Keratinocyte (primary cell): ENCODE measurements at regions not wholly inside any gene's neighbourhood (a gene's known extent, or its start where the extent isn't known, plus 50 kb on each side); places are given as distances from the start of the nearest gene placed in this dataset.
"Not testable (repeated sequence)": the region's sequence is repeated elsewhere in the genome, so short reads cannot be mapped to it uniquely, and the experiment has no call there.

Experiments used
- DNase-seq: peaks from one replicate; pipeline ENCODE4 v3.0.0-alpha.2; 2011; ENCODE audit warnings: low read depth, missing footprints, low spot score
- FAIRE-seq: peaks from 2 replicates; lab custom pipeline; 2011; peaks lifted over from hg19 to GRCh38; lab: Jason Lieb, UNC
- H2AFZ ChIP-seq: 2 replicates; pipeline ENCODE4 v1.6.0; 2012; ENCODE audit warnings: low read length, control low read depth, inconsistent platforms; ENCODE audit not compliant: control insufficient read depth
- H3K27ac ChIP-seq: 2 replicates; pipeline ENCODE4 v1.5.1; 2011; ENCODE audit warnings: low read length; ENCODE audit not compliant: control insufficient read depth, insufficient read depth
- H3K27me3 ChIP-seq: 3 replicates; pipeline ENCODE4 v1.6.0; 2011; ENCODE audit warnings: low read length; ENCODE audit not compliant: control insufficient read depth, insufficient read depth; ENCODE audit errors: extremely low read depth
- H3K36me3 ChIP-seq, 2 experiments: 2 replicates in 1 of 2; 3 replicates in 1 of 2; pipeline ENCODE4 v1.5.1; 2011; ENCODE audit warnings: low read length in 2 of 2, mild to moderate bottlenecking in 1 of 2; ENCODE audit not compliant: control insufficient read depth in 2 of 2, insufficient read depth in 2 of 2; ENCODE audit errors: extremely low read depth in 1 of 2
- H3K4me1 ChIP-seq: 3 replicates; pipeline ENCODE4 v1.5.1; 2011; ENCODE audit warnings: low read length; ENCODE audit not compliant: control insufficient read depth, insufficient read depth; ENCODE audit errors: extremely low read depth
- H3K4me2 ChIP-seq: 3 replicates; pipeline ENCODE4 v1.6.0; 2011; ENCODE audit warnings: low read depth, low read length; ENCODE audit not compliant: control insufficient read depth, insufficient read depth; ENCODE audit errors: extremely low read depth
- H3K4me3 ChIP-seq, 3 experiments: fragments of 200-600 bp in 1 of 3; sonication (generic) in 1 of 3; 2 replicates in 2 of 3; 3 replicates in 1 of 3; pipeline ENCODE4 v1.5.1; 2011 to 2016; ENCODE audit warnings: low read length in 3 of 3, mild to moderate bottlenecking in 3 of 3, control low read depth in 2 of 3, inconsistent platforms in 1 of 3, low read depth in 1 of 3, mixed read lengths in 1 of 3, mixed run types in 1 of 3, moderate library complexity in 1 of 3; ENCODE audit not compliant: control insufficient read depth in 2 of 3, insufficient read depth in 2 of 3; ENCODE audit errors: extremely low read depth in 1 of 3
- H3K79me2 ChIP-seq: 2 replicates; pipeline ENCODE4 v1.6.0; 2012; ENCODE audit warnings: low read length; ENCODE audit not compliant: control insufficient read depth, insufficient read depth
- H3K9ac ChIP-seq: 3 replicates; pipeline ENCODE4 v1.6.0; 2011; ENCODE audit warnings: low read length; ENCODE audit not compliant: control insufficient read depth, insufficient read depth; ENCODE audit errors: extremely low read depth
- H3K9me1 ChIP-seq: 3 replicates; pipeline ENCODE4 v1.6.0; 2011; ENCODE audit warnings: low read length; ENCODE audit not compliant: control insufficient read depth, insufficient read depth; ENCODE audit errors: extremely low read depth
- H3K9me3 ChIP-seq: 2 replicates; pipeline ENCODE4 v1.5.1; 2012; ENCODE audit warnings: low read depth, low read length; ENCODE audit not compliant: control insufficient read depth
- H4K20me1 ChIP-seq: 3 replicates; pipeline ENCODE4 v1.6.0; 2011; ENCODE audit warnings: low read length; ENCODE audit not compliant: control insufficient read depth, insufficient read depth; ENCODE audit errors: extremely low read depth
- CTCF ChIP-seq, 3 experiments: IDR thresholded peaks in 1 of 3; conservative IDR thresholded peaks in 1 of 3; optimal IDR thresholded peaks in 1 of 3; 2 replicates in 2 of 3; 3 replicates in 1 of 3; pipeline versions ENCODE3 to v1.5.1; 2011; ENCODE audit warnings: low read length in 3 of 3, mild to moderate bottlenecking in 3 of 3, moderate library complexity in 2 of 3, control low read depth in 1 of 3, inconsistent platforms in 1 of 3; ENCODE audit not compliant: insufficient read depth in 2 of 3; ENCODE audit errors: extremely low read depth in 1 of 3
- EZH2 ChIP-seq: IDR thresholded peaks from one replicate; pipeline ENCODE4 v1.6.1; 2012; ENCODE audit warnings: inconsistent platforms, mild to moderate bottlenecking, low read length, moderate library complexity
- dilution Hi-C: fragments of 300-500 bp; cut with MboI; formaldehyde crosslinking; loops from one replicate; pipeline ENCODE4 v1.7.0; 2020; ENCODE audit warnings: low sequenced_read_pairs; ENCODE audit not compliant: extremely low pct_ligation_motif_present

GRCh38 chr1:5768014-5768413 lies 224.2 kb downstream of the NPHP4 start:
- Histone ChIP-seq H3K4me1 (no peaks in the 10 kb centered on the region), H3K4me2 (no peak overlapping the region), H3K4me3 (no peak overlapping the region), H4K20me1 (no peaks in the 10 kb centered on the region), H3K36me3 (no peaks in the 10 kb centered on the region), H3K9ac (no peak overlapping the region), H3K27ac (no peak overlapping the region), H3K9me3 (peaks cover 2% of the 10 kb centered on the region), H3K27me3 (peaks cover 20% of the 10 kb centered on the region), H3K9me1 (no peaks in the 10 kb centered on the region), H2AFZ (no peak overlapping the region), H3K79me2 (no peaks in the 10 kb centered on the region)
- FAIRE-seq (no peak), DNase-seq (no peak)
- dilution Hi-C loops, result no loop called here
- TF ChIP-seq EZH2, result no peak

DNA sequence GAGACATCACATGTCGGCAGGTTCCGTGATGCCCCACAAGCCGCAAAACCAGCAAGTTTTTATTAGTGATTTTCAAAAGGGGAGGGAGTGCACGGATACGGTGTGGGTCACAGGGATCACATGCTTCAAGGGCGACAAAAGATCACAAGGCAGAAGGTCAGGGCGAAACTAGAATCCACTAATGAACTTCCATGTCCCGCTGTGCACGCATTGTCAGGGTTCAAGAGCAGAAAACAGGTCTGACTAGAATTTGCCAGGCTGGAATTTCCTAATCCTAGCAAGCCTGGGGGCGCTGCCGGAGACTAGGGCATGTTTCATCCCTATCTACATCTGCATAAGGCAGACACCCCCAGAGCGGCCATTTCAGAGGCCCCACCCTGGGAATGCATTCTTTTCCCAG lies 225.2 kb downstream of the NPHP4 start:
- H3K9me3 ChIP-seq, H2AFZ ChIP-seq, H3K36me3 ChIP-seq, H4K20me1 ChIP-seq, dilution Hi-C loops, DNase-seq, H3K27ac ChIP-seq, H3K4me1 ChIP-seq, H3K4me3 ChIP-seq, H3K9ac ChIP-seq, FAIRE-seq, H3K79me2 ChIP-seq, H3K9me1 ChIP-seq, H3K4me2 ChIP-seq: not testable (repeated sequence)
- H3K27me3 ChIP-seq, result peaks cover 20% of the 10 kb centered on the region

DNA sequence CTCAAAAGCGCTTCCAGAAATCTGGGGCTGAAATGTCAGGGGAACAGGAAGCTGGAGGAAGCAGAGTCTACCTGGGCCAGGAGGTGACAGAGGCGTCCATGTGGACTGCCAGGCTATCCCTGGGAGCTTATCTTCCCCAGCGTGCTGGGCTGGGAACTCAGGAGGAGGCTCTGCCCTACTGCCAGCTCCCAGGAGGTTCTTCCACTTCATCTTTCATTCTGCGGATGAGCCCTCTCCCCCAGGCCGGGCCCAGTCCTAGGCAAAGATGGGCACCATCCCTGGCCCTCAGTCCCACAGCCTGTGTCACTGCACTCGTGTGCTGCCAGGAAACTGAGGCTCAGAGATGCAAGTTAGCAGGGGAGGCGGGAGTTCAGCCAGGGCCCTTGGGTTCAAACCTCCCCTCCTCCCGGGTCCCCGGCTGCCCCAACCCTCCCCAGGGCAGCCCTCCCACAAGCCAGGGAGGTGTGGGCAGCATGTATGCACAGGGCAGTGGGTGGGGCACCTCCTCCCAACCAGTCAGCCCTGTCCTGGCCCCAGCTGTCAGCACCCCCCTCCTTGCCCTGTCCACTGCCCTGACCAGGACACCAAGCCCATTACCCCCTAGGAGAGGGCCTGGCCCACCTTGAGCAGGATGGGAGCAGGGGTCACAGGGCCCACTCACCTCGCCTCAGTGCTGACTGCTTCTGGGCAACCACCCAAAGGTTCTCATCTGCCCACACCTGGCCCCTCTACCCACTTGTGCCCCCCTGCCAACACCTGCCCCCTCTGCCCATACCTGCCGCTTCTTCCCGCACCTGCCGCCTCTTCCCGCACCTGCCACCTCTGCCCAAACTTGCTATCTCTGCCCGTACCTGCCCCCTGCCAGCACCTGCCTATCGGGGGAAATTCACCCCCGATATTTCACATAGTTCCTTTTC lies 226.0 kb downstream of the NPHP4 start:
- H3K9ac ChIP-seq, result no peak overlapping the region
- TF ChIP-seq EZH2, result no peak
- no peak for TF ChIP-seq CTCF (optimal IDR thresholded peaks at IDR 0.05 in 1 of 3, IDR thresholded peaks at IDR 0.05 in 1 of 3, conservative IDR thresholded peaks at IDR 0.05 in 1 of 3; ENCODE audit: extremely low read depth in 1 of 3, insufficient read depth in 2 of 3, low read length in 3 of 3)
- DNase-seq (no peak), FAIRE-seq (no peak)
- no peak overlapping the region for H3K27ac ChIP-seq
- no peak overlapping the region for H2AFZ ChIP-seq
- H3K9me1 ChIP-seq, result no peaks in the 10 kb centered on the region
- H3K4me1 ChIP-seq, result no peaks in the 10 kb centered on the region
- no peak overlapping the region for H3K4me2 ChIP-seq
- no peaks in the 10 kb centered on the region for H3K79me2 ChIP-seq
- no peaks in the 10 kb centered on the region for H3K36me3 ChIP-seq
- peaks cover 20% of the 10 kb centered on the region for H3K27me3 ChIP-seq
- dilution Hi-C loops, result no loop called here
- H3K4me3 ChIP-seq, result no peak overlapping the region
- peaks cover 2% of the 10 kb centered on the region for H3K9me3 ChIP-seq
- no peaks in the 10 kb centered on the region for H4K20me1 ChIP-seq
